Non-pigmented ciliary epithelial cell (primary cell): ENCODE measurements at regions not wholly inside any gene's neighbourhood (a gene's known extent, or its start where the extent isn't known, plus 50 kb on each side); places are given as distances from the start of the nearest gene placed in this dataset.
A peak's percentile ranks its signal among the peaks of the same experiment; 100 is the strongest.

Experiments used
- DNase-seq: peaks from one replicate; pipeline ENCODE4 v3.0.0-alpha.2; 2010; ENCODE audit warnings: low read depth

GRCh38 chr4:131054489-131055019 is 1958.6 kb downstream of the C4orf33 start:
- no peak for DNase-seq

GRCh38 chr4:131061734-131062133 is 1965.8 kb downstream of the C4orf33 start:
- DNase-seq = no peak

GRCh38 chr4:131063878-131064277 is 1967.9 kb downstream of the C4orf33 start:
- DNase-seq = no peak

DNA sequence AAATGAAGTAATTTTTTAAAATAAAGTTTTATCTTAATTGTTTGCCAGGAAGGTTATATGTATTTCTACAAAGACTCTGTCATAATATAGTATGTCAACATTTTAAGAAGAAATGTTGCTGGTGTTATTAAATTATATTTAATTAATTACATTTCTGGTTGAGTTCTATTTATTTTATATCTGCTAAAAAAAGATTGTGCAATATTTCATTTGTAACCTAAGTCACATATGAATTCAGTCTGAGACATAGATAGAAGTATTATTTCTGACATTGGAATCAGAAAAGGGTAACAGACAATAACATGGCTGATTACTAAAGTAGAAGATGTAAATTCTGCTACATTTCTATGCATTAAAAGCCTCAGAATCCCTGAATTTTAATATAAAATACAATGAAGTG is 1985.1 kb downstream of the C4orf33 start:
- no peak for DNase-seq

- no peak for DNase-seq
These were observed 1989.0 kb downstream of the C4orf33 start for GRCh38 chr4:131084997-131085396.

- DNase-seq = peak; percentile 5
These were observed 1995.9 kb downstream of the C4orf33 start for GRCh38 chr4:131091896-131092295.

- no peak for DNase-seq
These were observed 1997.4 kb downstream of the C4orf33 start for GRCh38 chr4:131093303-131093702.

- DNase-seq = no peak
These were observed 2003.0 kb downstream of the C4orf33 start for GRCh38 chr4:131098976-131099375.

DNA sequence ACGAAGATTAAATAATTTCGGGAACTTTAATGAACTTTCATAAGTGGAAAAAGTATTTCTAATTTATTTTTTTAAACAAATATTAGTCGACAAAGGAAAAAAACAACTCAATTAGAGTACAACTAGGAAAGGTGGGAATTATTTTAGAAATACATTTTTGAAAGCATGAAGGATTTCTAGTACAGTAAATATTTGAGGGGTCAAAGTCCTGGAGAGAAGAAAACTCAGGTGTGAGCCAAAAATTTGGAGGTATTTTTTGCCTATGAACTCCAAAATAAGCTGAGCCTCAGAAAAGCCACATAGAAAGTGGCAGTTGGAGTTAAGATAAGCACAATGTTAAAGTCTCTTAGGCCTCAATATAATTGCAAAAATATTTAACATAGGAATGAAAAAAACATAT is 2017.3 kb downstream of the C4orf33 start:
- no peak for DNase-seq

GRCh38 chr4:131113704-131114103 is 2017.8 kb downstream of the C4orf33 start:
- no peak for DNase-seq

- no peak for DNase-seq
These were observed 2023.7 kb downstream of the C4orf33 start for GRCh38 chr4:131119661-131120060.

DNA sequence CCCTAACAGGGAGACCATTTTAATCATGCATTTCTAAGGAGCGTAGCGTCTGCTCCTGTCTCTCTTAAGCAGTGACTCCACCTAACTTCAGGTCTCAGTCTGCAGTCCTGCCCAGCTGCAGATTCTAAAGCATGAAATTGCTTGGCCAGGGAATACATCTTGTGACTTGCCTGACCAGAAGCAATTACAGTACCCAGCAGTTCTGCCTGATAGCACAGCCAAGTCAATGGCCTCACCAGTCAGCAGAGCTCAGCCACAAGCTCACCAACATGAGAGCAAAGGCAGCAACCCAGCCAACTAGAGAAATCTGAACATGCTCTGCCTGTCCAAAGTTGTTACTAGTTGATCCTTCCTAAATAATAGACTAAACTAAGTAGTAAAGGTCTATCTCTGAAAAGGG is 2011.9 kb upstream of the PCDH10 start:
- no peak for DNase-seq

GRCh38 chr4:131159261-131159660 is 1989.8 kb upstream of the PCDH10 start:
- no peak for DNase-seq

DNA sequence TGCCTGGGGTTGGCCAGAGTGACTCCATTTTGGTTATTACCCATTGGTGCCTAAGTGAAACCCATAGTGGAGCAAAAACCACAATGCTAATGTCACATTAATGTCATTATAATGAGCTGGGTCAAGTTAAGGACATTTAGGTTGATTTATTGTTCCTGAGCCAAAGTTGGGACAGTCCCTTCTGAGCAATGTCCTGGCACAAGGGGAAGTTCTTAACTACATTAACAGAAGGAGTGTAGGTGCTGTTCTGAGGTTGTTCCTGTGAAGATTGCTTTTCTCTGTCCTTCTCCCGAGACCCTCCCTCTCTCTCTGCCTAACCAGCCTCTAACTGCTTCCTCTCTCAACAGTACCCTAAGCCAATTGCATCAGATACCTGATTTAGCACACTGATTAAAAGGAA is 1956.8 kb upstream of the PCDH10 start:
- DNase-seq = no peak

- DNase-seq = no peak
These were observed 1941.5 kb upstream of the PCDH10 start for GRCh38 chr4:131207589-131207988.

DNA sequence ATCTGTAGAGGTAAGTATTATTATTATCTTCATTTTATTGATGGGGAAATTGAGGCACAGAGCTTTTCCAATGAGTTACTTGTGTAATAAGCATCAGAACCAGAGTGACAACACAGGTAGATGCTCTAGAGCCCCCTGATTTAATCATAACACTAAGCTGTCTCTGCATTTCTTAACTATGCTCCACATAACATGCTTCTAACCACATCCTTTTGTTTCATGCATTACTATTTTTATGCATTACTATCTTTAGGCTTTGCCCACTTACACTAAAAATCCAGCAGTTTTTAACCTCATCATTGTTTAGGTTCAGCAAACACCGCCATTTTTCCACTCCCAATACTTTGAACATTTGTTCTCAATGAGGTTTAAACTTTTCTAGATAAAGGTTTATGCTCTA is 1900.8 kb upstream of the PCDH10 start:
- no peak for DNase-seq

- DNase-seq = no peak
These were observed 1897.8 kb upstream of the PCDH10 start for GRCh38 chr4:131251321-131251720.

DNA sequence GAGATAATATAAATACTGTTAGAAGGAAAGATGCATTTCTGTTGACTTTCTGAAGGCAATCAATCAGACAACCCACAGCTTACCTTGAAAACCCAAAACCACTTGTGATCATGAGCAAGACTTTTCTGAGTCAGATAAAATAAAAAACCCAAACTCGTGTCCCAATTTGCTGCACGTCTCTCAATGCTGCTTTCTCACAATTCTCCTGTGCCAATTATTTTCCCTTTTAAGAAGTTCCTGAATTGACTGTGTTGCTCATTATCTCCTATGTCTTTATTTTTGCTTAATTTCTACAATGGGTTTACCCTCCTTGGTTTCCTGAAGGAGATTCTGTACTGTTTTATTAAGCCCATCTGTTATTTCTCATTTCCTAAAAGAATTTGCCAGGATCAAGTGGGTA is 1891.9 kb upstream of the PCDH10 start:
- no peak for DNase-seq

DNA sequence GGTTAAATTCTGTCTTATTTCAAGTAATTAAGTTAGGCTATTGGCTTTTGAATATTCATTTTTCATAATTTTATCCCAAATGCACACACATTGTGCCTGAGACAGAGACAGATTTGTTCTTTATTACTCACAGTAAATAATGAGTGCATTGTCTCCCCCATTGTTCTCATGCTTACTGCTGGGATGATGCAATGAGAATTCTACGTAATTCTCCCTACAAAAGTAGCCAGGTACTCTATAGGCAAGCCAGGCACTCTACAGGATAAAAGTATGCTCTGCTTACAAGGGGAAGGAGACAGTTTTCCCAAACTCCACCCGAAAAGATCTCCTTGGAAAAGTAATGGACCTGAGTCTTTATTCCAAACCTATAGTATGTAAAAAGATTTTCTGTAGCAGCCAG is 1890.7 kb upstream of the PCDH10 start:
- DNase-seq = no peak

GRCh38 chr4:131288441-131288840 is 1860.7 kb upstream of the PCDH10 start:
- no peak for DNase-seq

GRCh38 chr4:131296192-131296591 is 1852.9 kb upstream of the PCDH10 start:
- no peak for DNase-seq

GRCh38 chr4:131302108-131302507 is 1847.0 kb upstream of the PCDH10 start:
- DNase-seq = no peak

DNA sequence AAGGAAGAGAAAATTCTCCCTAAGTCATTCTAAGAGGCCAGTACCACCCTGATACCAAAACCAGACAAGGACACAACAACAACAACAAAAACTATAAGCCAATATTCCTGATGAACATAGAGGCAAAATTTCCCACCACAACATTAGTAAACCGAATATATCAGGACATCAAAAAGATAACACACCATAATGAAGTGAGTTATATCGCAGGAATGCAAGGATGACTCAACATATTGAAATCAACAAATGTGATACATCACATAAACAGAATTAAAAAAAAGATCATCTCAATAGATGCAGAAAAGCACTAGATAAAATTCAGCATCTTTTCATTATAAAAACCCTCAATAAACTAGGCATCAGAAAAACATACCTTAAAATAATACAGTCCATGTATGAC is 1844.4 kb upstream of the PCDH10 start:
- DNase-seq = no peak

- DNase-seq = no peak
These were observed 1839.5 kb upstream of the PCDH10 start for GRCh38 chr4:131309628-131310027.

DNA sequence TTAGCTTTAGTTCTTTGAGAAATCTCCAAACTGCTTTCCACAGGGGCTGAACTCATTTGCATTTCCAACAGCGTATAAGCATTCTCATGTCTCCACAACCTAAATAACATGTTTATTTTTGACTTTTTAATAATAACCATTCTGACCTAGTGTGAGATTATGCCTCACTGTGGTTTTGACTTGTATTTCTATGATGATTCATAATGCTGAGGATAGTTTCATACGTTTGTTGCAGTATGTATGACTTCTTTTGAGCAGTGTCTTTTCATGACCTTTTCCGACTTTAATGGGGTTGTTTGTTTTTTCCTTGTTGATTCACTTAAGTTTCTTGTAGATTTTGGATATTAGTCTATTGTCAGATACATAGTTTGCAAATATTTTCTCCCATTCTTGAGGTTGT is 1833.0 kb upstream of the PCDH10 start:
- no peak for DNase-seq
